Activated T-helper 1 cell treated with anti-CD3 and anti-CD28 coated beads, Interleukin-12 subunit alpha, Interleukin-12 subunit beta, Interleukin-2, Interleukin-4 antibody, amounts not matched to agents 30 ng/mL and 10 ng/mL and 1 ng/mL, durations not matched to agents 14 hours and 24 hours and 36 hours (primary cell): ENCODE measurements at regions not wholly inside any gene's neighbourhood (a gene's known extent, or its start where the extent isn't known, plus 50 kb on each side); places are given as distances from the start of the nearest gene placed in this dataset.
"Not testable (repeated sequence)": the region's sequence is repeated elsewhere in the genome, so short reads cannot be mapped to it uniquely, and the experiment has no call there.

Experiments used
- DNase-seq: peaks from one replicate; pipeline ENCODE4 v3.0.0; 2021; ENCODE audit warnings: low spot score
- H3K27ac Mint-ChIP-seq: one replicate; pipeline ENCODE4 v1.8.0; 2021; ENCODE audit warnings: mild to moderate bottlenecking, mixed read lengths
- H3K27me3 Mint-ChIP-seq: one replicate; pipeline ENCODE4 v1.8.0; 2022; ENCODE audit warnings: mild to moderate bottlenecking, moderate library complexity, mixed read lengths; ENCODE audit not compliant: insufficient read depth
- H3K36me3 Mint-ChIP-seq: one replicate; pipeline ENCODE4 v1.8.0; 2021; ENCODE audit warnings: low read depth, mixed read lengths
- H3K4me1 Mint-ChIP-seq: one replicate; pipeline ENCODE4 v1.8.0; 2021; ENCODE audit warnings: low read depth, mixed read lengths
- H3K4me3 Mint-ChIP-seq: one replicate; pipeline ENCODE4 v1.8.0; 2021; ENCODE audit warnings: mild to moderate bottlenecking, moderate library complexity, mixed read lengths
- H3K9me3 Mint-ChIP-seq: one replicate; pipeline ENCODE4 v1.8.0; 2021; ENCODE audit warnings: mixed read lengths
- intact Hi-C: fragments of 100-400 bp; cut with micrococcal nuclease; formaldehyde crosslinking; loops from one replicate; pipeline ENCODE4 v1.15.1; 2024

GRCh38 chr2:14994721-14995120 is 362.2 kb downstream of the LRATD1 start:
- no peaks in the 10 kb centered on the region for H3K36me3 Mint-ChIP-seq
- no peak overlapping the region for H3K4me3 Mint-ChIP-seq
- no peak overlapping the region for H3K27ac Mint-ChIP-seq
- DNase-seq, result no peak
- H3K4me1 Mint-ChIP-seq, result no peaks in the 10 kb centered on the region
- H3K9me3 Mint-ChIP-seq, result no peaks in the 10 kb centered on the region
- peaks cover 9% of the 10 kb centered on the region for H3K27me3 Mint-ChIP-seq
- intact Hi-C loops, result no loop called here

- no peak for DNase-seq
- no peaks in the 10 kb centered on the region for H3K4me1 Mint-ChIP-seq
- H3K27ac Mint-ChIP-seq, result no peak overlapping the region
- peaks cover 9% of the 10 kb centered on the region for H3K27me3 Mint-ChIP-seq
- H3K9me3 Mint-ChIP-seq, result no peaks in the 10 kb centered on the region
- H3K36me3 Mint-ChIP-seq, result no peaks in the 10 kb centered on the region
- intact Hi-C loops, result no loop called here
- no peak overlapping the region for H3K4me3 Mint-ChIP-seq
These were observed 364.0 kb downstream of the LRATD1 start for GRCh38 chr2:14996351-14997014.

GRCh38 chr2:14998546-14998945 is 366.0 kb downstream of the LRATD1 start:
- DNase-seq, result no peak
- Mint-ChIP-seq H3K9me3 (no peaks in the 10 kb centered on the region), H3K36me3 (no peaks in the 10 kb centered on the region), H3K4me1 (no peaks in the 10 kb centered on the region), H3K4me3 (no peak overlapping the region), H3K27me3 (peaks cover 3% of the 10 kb centered on the region), H3K27ac (no peak overlapping the region)
- intact Hi-C loops, result no loop called here

GRCh38 chr2:14999114-14999661 is 366.7 kb downstream of the LRATD1 start:
- H3K4me3 Mint-ChIP-seq, result no peak overlapping the region
- H3K4me1 Mint-ChIP-seq, result no peaks in the 10 kb centered on the region
- no peaks in the 10 kb centered on the region for H3K36me3 Mint-ChIP-seq
- DNase-seq, result no peak
- intact Hi-C loops, result no loop called here
- H3K9me3 Mint-ChIP-seq, result no peaks in the 10 kb centered on the region
- peaks cover 3% of the 10 kb centered on the region for H3K27me3 Mint-ChIP-seq
- H3K27ac Mint-ChIP-seq, result no peak overlapping the region

- H3K4me3 Mint-ChIP-seq, H3K27ac Mint-ChIP-seq, DNase-seq, intact Hi-C loops, H3K27me3 Mint-ChIP-seq, H3K36me3 Mint-ChIP-seq, H3K9me3 Mint-ChIP-seq: not testable (repeated sequence)
- peaks cover 11% of the 10 kb centered on the region for H3K4me1 Mint-ChIP-seq
These were observed 370.0 kb downstream of the LRATD1 start for GRCh38 chr2:15002519-15002918.

GRCh38 chr2:15006667-15007066 is 374.1 kb downstream of the LRATD1 start:
- no peak for DNase-seq
- H3K27me3 Mint-ChIP-seq, result peaks cover 2% of the 10 kb centered on the region
- peaks cover 25% of the 10 kb centered on the region for H3K4me1 Mint-ChIP-seq
- no peaks in the 10 kb centered on the region for H3K36me3 Mint-ChIP-seq
- peaks cover 8% of the 10 kb centered on the region for H3K9me3 Mint-ChIP-seq
- no peak overlapping the region for H3K27ac Mint-ChIP-seq
- no peak overlapping the region for H3K4me3 Mint-ChIP-seq
- intact Hi-C loops, result no loop called here

GRCh38 chr2:15009681-15010080 is 377.2 kb downstream of the LRATD1 start:
- no peaks in the 10 kb centered on the region for H3K36me3 Mint-ChIP-seq
- H3K9me3 Mint-ChIP-seq, result peaks cover 17% of the 10 kb centered on the region
- peaks cover 25% of the 10 kb centered on the region for H3K4me1 Mint-ChIP-seq
- intact Hi-C loops, result no loop called here
- no peak for DNase-seq
- peaks cover 3% of the 10 kb centered on the region for H3K27me3 Mint-ChIP-seq
- no peak overlapping the region for H3K27ac Mint-ChIP-seq
- no peak overlapping the region for H3K4me3 Mint-ChIP-seq

GRCh38 chr2:15010346-15010745 is 377.8 kb downstream of the LRATD1 start:
- peaks cover 25% of the 10 kb centered on the region for H3K4me1 Mint-ChIP-seq
- no peak overlapping the region for H3K4me3 Mint-ChIP-seq
- no peak for DNase-seq
- no peaks in the 10 kb centered on the region for H3K36me3 Mint-ChIP-seq
- H3K27ac Mint-ChIP-seq, result no peak overlapping the region
- peaks cover 9% of the 10 kb centered on the region for H3K27me3 Mint-ChIP-seq
- H3K9me3 Mint-ChIP-seq, result peaks cover 17% of the 10 kb centered on the region
- intact Hi-C loops, result no loop called here

GRCh38 chr2:15018814-15019213 is 386.3 kb downstream of the LRATD1 start:
- Mint-ChIP-seq H3K27me3 (peaks cover 9% of the 10 kb centered on the region), H3K4me1 (no peaks in the 10 kb centered on the region), H3K36me3 (no peaks in the 10 kb centered on the region), H3K4me3 (no peak overlapping the region), H3K9me3 (peaks cover 10% of the 10 kb centered on the region), H3K27ac (no peak overlapping the region)
- intact Hi-C loops, result no loop called here
- DNase-seq, result no peak

- H3K27ac Mint-ChIP-seq, result no peak overlapping the region
- no peaks in the 10 kb centered on the region for H3K4me1 Mint-ChIP-seq
- no peaks in the 10 kb centered on the region for H3K9me3 Mint-ChIP-seq
- intact Hi-C loops, result no loop called here
- DNase-seq, result no peak
- no peak overlapping the region for H3K4me3 Mint-ChIP-seq
- peaks cover 2% of the 10 kb centered on the region for H3K27me3 Mint-ChIP-seq
- no peaks in the 10 kb centered on the region for H3K36me3 Mint-ChIP-seq
These were observed 390.7 kb downstream of the LRATD1 start for GRCh38 chr2:15023221-15023620.

GRCh38 chr2:15028406-15028805 is 395.9 kb downstream of the LRATD1 start:
- no peaks in the 10 kb centered on the region for H3K4me1 Mint-ChIP-seq
- intact Hi-C loops, result no loop called here
- no peak overlapping the region for H3K27ac Mint-ChIP-seq
- peaks cover 1% of the 10 kb centered on the region for H3K27me3 Mint-ChIP-seq
- no peaks in the 10 kb centered on the region for H3K9me3 Mint-ChIP-seq
- H3K36me3 Mint-ChIP-seq, result no peaks in the 10 kb centered on the region
- no peak overlapping the region for H3K4me3 Mint-ChIP-seq
- no peak for DNase-seq

GRCh38 chr2:15031745-15032240 is 399.3 kb downstream of the LRATD1 start:
- H3K4me3 Mint-ChIP-seq, result no peak overlapping the region
- no peaks in the 10 kb centered on the region for H3K27me3 Mint-ChIP-seq
- intact Hi-C loops, result loop anchor here (10.0 kb wide), 1 partner anchor 533 kb away; the partner anchor contains the start of gene NBAS
- H3K4me1 Mint-ChIP-seq, result no peaks in the 10 kb centered on the region
- peaks cover 3% of the 10 kb centered on the region for H3K9me3 Mint-ChIP-seq
- no peaks in the 10 kb centered on the region for H3K36me3 Mint-ChIP-seq
- no peak for DNase-seq
- H3K27ac Mint-ChIP-seq, result no peak overlapping the region

GRCh38 chr2:15034246-15034645 is 401.7 kb downstream of the LRATD1 start:
- intact Hi-C loops, result loop anchor here (10.0 kb wide), 1 partner anchor 531 kb away; the partner anchor contains the start of gene NBAS
- H3K27me3 Mint-ChIP-seq, result no peaks in the 10 kb centered on the region

More at GRCh38 chr2:15034246-15034645, 401.7 kb downstream of the LRATD1 start:
- no peak for DNase-seq
- Mint-ChIP-seq H3K4me1 (peaks cover 9% of the 10 kb centered on the region), H3K27ac (no peak overlapping the region), H3K9me3 (peaks cover 3% of the 10 kb centered on the region), H3K4me3 (no peak overlapping the region), H3K36me3 (no peaks in the 10 kb centered on the region)
